H9 (cell line): ENCODE measurements at regions not wholly inside any gene's neighbourhood (a gene's known extent, or its start where the extent isn't known, plus 50 kb on each side); places are given as distances from the start of the nearest gene placed in this dataset.

Experiments used
- DNase-seq: peaks from one replicate; pipeline ENCODE4 v3.0.0-alpha.2; 2017
- H2AFZ ChIP-seq: one replicate; pipeline ENCODE4 v1.6.1; 2013; ENCODE audit warnings: mild to moderate bottlenecking, low read length, control low read depth, moderate library complexity
- H2AK5ac ChIP-seq: 2 replicates; pipeline ENCODE4 v1.6.1; 2013; ENCODE audit warnings: low read length, control low read depth, mixed read lengths; ENCODE audit not compliant: insufficient read length
- H2BK120ac ChIP-seq: one replicate; pipeline ENCODE4 v1.6.1; 2013; ENCODE audit warnings: low read depth, mild to moderate bottlenecking, low read length, control low read depth, inconsistent platforms; ENCODE audit not compliant: poor library complexity, severe bottlenecking
- H2BK12ac ChIP-seq: 2 replicates; pipeline ENCODE4 v1.6.1; 2013; ENCODE audit warnings: low read length, control low read depth, mixed read lengths, low read depth; ENCODE audit not compliant: insufficient read length
- H2BK15ac ChIP-seq: 2 replicates; pipeline ENCODE4 v1.6.1; 2013; ENCODE audit warnings: low read depth, low read length, control low read depth
- H2BK20ac ChIP-seq: one replicate; pipeline ENCODE4 v1.6.1; 2013; ENCODE audit warnings: low read depth, mild to moderate bottlenecking, low read length, control low read depth, inconsistent platforms; ENCODE audit not compliant: poor library complexity, severe bottlenecking
- H2BK5ac ChIP-seq: 2 replicates; pipeline ENCODE4 v1.6.1; 2013; ENCODE audit warnings: low read length, control low read depth, mixed read lengths; ENCODE audit not compliant: insufficient read length
- H3K14ac ChIP-seq: 2 replicates; pipeline ENCODE4 v1.6.1; 2013; ENCODE audit warnings: low read length, control low read depth; ENCODE audit not compliant: insufficient read depth
- H3K18ac ChIP-seq: 2 replicates; pipeline ENCODE4 v1.6.1; 2013; ENCODE audit warnings: low read depth, mild to moderate bottlenecking, mixed read lengths, low read length, control low read depth; ENCODE audit not compliant: insufficient read length
- H3K23ac ChIP-seq: 2 replicates; pipeline ENCODE4 v1.6.1; 2013; ENCODE audit warnings: low read length, control low read depth, mixed read lengths, low read depth; ENCODE audit not compliant: insufficient read length
- H3K23me2 ChIP-seq: 2 replicates; pipeline ENCODE4 v1.6.1; 2013; ENCODE audit warnings: low read depth, mild to moderate bottlenecking, mixed read lengths, low read length, control low read depth; ENCODE audit not compliant: insufficient read length, poor library complexity, severe bottlenecking
- H3K27ac ChIP-seq: 2 replicates; pipeline ENCODE4 v1.5.1; 2013; ENCODE audit warnings: low read length, control low read depth, mixed read lengths, low read depth; ENCODE audit not compliant: insufficient read length
- H3K27me3 ChIP-seq: 2 replicates; pipeline ENCODE4 v1.6.1; 2013; ENCODE audit warnings: low read length, control low read depth, inconsistent platforms; ENCODE audit not compliant: insufficient read depth
- H3K4ac ChIP-seq: 2 replicates; pipeline ENCODE4 v1.6.1; 2013; ENCODE audit warnings: low read depth, mild to moderate bottlenecking, control low read depth, inconsistent platforms, low read length, moderate library complexity
- H3K4me1 ChIP-seq: 2 replicates; pipeline ENCODE4 v1.6.1; 2013; ENCODE audit warnings: low read length, control low read depth, inconsistent platforms; ENCODE audit not compliant: insufficient read depth
- H3K4me2 ChIP-seq: 2 replicates; pipeline ENCODE4 v1.6.1; 2013; ENCODE audit warnings: low read length, control low read depth, mixed read lengths; ENCODE audit not compliant: insufficient read length, insufficient read depth
- H3K56ac ChIP-seq: 2 replicates; pipeline ENCODE4 v1.6.1; 2013; ENCODE audit warnings: low read depth, mild to moderate bottlenecking, mixed read lengths, low read length, control low read depth; ENCODE audit not compliant: insufficient read length
- H3K79me1 ChIP-seq: 2 replicates; pipeline ENCODE4 v1.6.1; 2013; ENCODE audit warnings: low read depth, mild to moderate bottlenecking, moderate library complexity, low read length, control low read depth, inconsistent platforms; ENCODE audit not compliant: insufficient read depth, poor library complexity, severe bottlenecking
- H3K79me2 ChIP-seq: 2 replicates; pipeline ENCODE4 v1.6.1; 2013; ENCODE audit warnings: low read length, control low read depth, inconsistent platforms; ENCODE audit not compliant: insufficient read depth
- H3K9ac ChIP-seq: 2 replicates; pipeline ENCODE4 v1.6.1; 2013; ENCODE audit warnings: low read length, control low read depth, mixed read lengths; ENCODE audit not compliant: insufficient read length; ENCODE audit errors: extremely low read depth
- H3K9me3 ChIP-seq: one replicate; pipeline ENCODE4 v1.6.1; 2013; ENCODE audit warnings: low read depth, low read length, inconsistent platforms; ENCODE audit not compliant: control insufficient read depth
- H3T11ph ChIP-seq: one replicate; pipeline ENCODE4 v1.6.1; 2013; ENCODE audit warnings: mild to moderate bottlenecking, low read length, control low read depth, inconsistent platforms
- H4K20me1 ChIP-seq: one replicate; pipeline ENCODE4 v1.6.1; 2013; ENCODE audit not compliant: control insufficient read depth, insufficient read length, insufficient read depth
- H4K5ac ChIP-seq: 2 replicates; pipeline ENCODE4 v1.6.1; 2013; ENCODE audit warnings: low read depth, mild to moderate bottlenecking, mixed read lengths, low read length, control low read depth; ENCODE audit not compliant: insufficient read length
- H4K8ac ChIP-seq: replicated peaks from 2 replicates; pipeline ENCODE4 v1.6.1; 2013; ENCODE audit warnings: low read length, control low read depth, mixed read lengths, low read depth; ENCODE audit not compliant: insufficient read length
- H4K91ac ChIP-seq: 2 replicates; pipeline ENCODE4 v1.6.1; 2013; ENCODE audit warnings: low read depth, mild to moderate bottlenecking, moderate library complexity, mixed read lengths, low read length, control low read depth; ENCODE audit not compliant: insufficient read length
- H3K27ac Mint-ChIP-seq, 3 experiments: 2 replicates in 2 of 3; 3 replicates in 1 of 3; pipeline ENCODE4 v1.8.0; 2020 to 2021; ENCODE audit warnings: mixed read lengths in 3 of 3, mild to moderate bottlenecking in 1 of 3, moderate library complexity in 1 of 3
- H3K27me3 Mint-ChIP-seq: 2 replicates; pipeline ENCODE4 v1.8.0; 2021; ENCODE audit warnings: low read depth, mild to moderate bottlenecking, moderate library complexity, mixed read lengths
- H3K36me3 Mint-ChIP-seq, 3 experiments: 2 replicates in 2 of 3; 3 replicates in 1 of 3; pipeline ENCODE4 v1.8.0; 2020 to 2021; ENCODE audit warnings: low read depth in 3 of 3, mixed read lengths in 3 of 3; ENCODE audit not compliant: insufficient read depth in 1 of 3
- H3K4me1 Mint-ChIP-seq, 2 experiments: 2 replicates each; pipeline ENCODE4 v1.8.0; 2020; ENCODE audit warnings: mixed read lengths in 2 of 2
- H3K4me3 Mint-ChIP-seq, 2 experiments: 2 replicates in 1 of 2; 3 replicates in 1 of 2; pipeline ENCODE4 v1.8.0; 2020 to 2021; ENCODE audit warnings: mild to moderate bottlenecking in 2 of 2, mixed read lengths in 2 of 2, moderate library complexity in 1 of 2
- H3K9me3 Mint-ChIP-seq, 2 experiments: 2 replicates in 1 of 2; 3 replicates in 1 of 2; pipeline ENCODE4 v1.8.0; 2020; ENCODE audit warnings: mild to moderate bottlenecking in 2 of 2, mixed read lengths in 2 of 2, moderate library complexity in 1 of 2
- CTCF ChIP-seq: fragments of 200-600 bp; sonication (generic); conservative IDR thresholded peaks from 3 replicates; pipeline ENCODE4 v1.8.0; 2021; ENCODE audit warnings: antibody characterized with exemption, mild to moderate bottlenecking
- WGBS: extraction: QIAGEN DNeasy Blood & Tissue Kit; methylation state at CpG from one replicate; pipeline ENCODE4 v1.1.7; 2013; ENCODE audit warnings: missing lambda C conversion rate, low lambda C conversion rate, mixed read lengths; ENCODE audit not compliant: insufficient read length; ENCODE audit errors: extremely low coverage; 5-methylcytosine and 5-hydroxymethylcytosine counted together

GRCh38 chr18:38444971-38445803 lies 879.6 kb upstream of the CELF4 start:
- H3K27me3 ChIP-seq: no peaks in the 10 kb centered on the region
- no peaks in the 10 kb centered on the region for H3K23me2 ChIP-seq
- Mint-ChIP-seq H3K36me3 (0 out of 7 replicates have a peak, but pooled peaks cover 0 to 1% (median 0%) of the 10 kb centered on the region in 3 experiments), H3K9me3 (no peaks in the 10 kb centered on the region), H3K4me1 (peaks cover 9 to 17% of the 10 kb centered on the region in 2 experiments), H3K4me3 (no peak overlapping the region), H3K27ac (no peak overlapping the region), H3K27me3 (no peaks in the 10 kb centered on the region)
- no peak overlapping the region for H2BK5ac ChIP-seq
- H3K4me2 ChIP-seq: no peak overlapping the region
- H3K27ac ChIP-seq: no peak overlapping the region
- no peak overlapping the region for H4K5ac ChIP-seq
- no peak overlapping the region for H3K23ac ChIP-seq
- no peak overlapping the region for H2AK5ac ChIP-seq
- no peak overlapping the region for H3K4ac ChIP-seq
- H4K20me1 ChIP-seq: no peaks in the 10 kb centered on the region
- no peak overlapping the region for H3K9ac ChIP-seq
- no peak overlapping the region for H2BK20ac ChIP-seq
- H3T11ph ChIP-seq: no peak overlapping the region
- no peak overlapping the region for H4K8ac ChIP-seq
- no peak overlapping the region for H2AFZ ChIP-seq
- no peak overlapping the region for H2BK15ac ChIP-seq
- H2BK12ac ChIP-seq: no peak overlapping the region
- no peak overlapping the region for H3K56ac ChIP-seq
- H3K79me2 ChIP-seq: no peaks in the 10 kb centered on the region
- H3K18ac ChIP-seq: no peak overlapping the region
- WGBS: no CpG with 5 or more reads among the region's 7 CpGs
- H3K4me1 ChIP-seq: peaks cover 3% of the 10 kb centered on the region; the same call in 1 of the 2 replicates
- H4K91ac ChIP-seq: no peak overlapping the region
- no peaks in the 10 kb centered on the region for H3K9me3 ChIP-seq
- no peak for TF ChIP-seq CTCF
- no peaks in the 10 kb centered on the region for H3K79me1 ChIP-seq
- H3K14ac ChIP-seq: no peak overlapping the region
- no peak for DNase-seq
- no peak overlapping the region for H2BK120ac ChIP-seq
